GM12878 (cell line): ENCODE measurements at regions not wholly inside any gene's neighbourhood (a gene's known extent, or its start where the extent isn't known, plus 50 kb on each side); places are given as distances from the start of the nearest gene placed in this dataset.

ENCODE experiments used
- CTCF ChIP-seq, 3 experiments: IDR thresholded peaks in 2 of 3; conservative IDR thresholded peaks in 1 of 3; 2 replicates each; pipeline ENCODE4 v1.5.1; 2011; ENCODE audit warnings: low read depth in 3 of 3, low read length in 3 of 3, mild to moderate bottlenecking in 3 of 3, control low read depth in 2 of 3, moderate library complexity in 2 of 3, inconsistent platforms in 1 of 3, mixed read lengths in 1 of 3; ENCODE audit not compliant: control insufficient read depth in 2 of 3, insufficient read depth in 1 of 3; ENCODE audit errors: extremely low read depth in 1 of 3
- FOS ChIP-seq: IDR thresholded peaks from 3 replicates; pipeline ENCODE4 v1.6.1; 2011; ENCODE audit warnings: borderline replicate concordance; ENCODE audit not compliant: insufficient read length; ENCODE audit errors: extremely low read depth
- HCFC1 ChIP-seq: fragments of 150-350 bp; IDR thresholded peaks from 2 replicates; pipeline ENCODE4 v1.6.1; 2014; ENCODE audit warnings: low read length
- POLR2A ChIP-seq: IDR thresholded peaks from 2 replicates; pipeline ENCODE4 v1.6.1; 2011; ENCODE audit warnings: low read depth, mild to moderate bottlenecking, low read length
- POLR2AphosphoS5 ChIP-seq: IDR thresholded peaks from 2 replicates; pipeline ENCODE4 v1.6.1; 2011; ENCODE audit warnings: mild to moderate bottlenecking, low read length, inconsistent platforms
- RAD21 ChIP-seq: IDR thresholded peaks from 2 replicates; pipeline ENCODE4 v1.6.1; 2011; ENCODE audit warnings: mild to moderate bottlenecking, low read depth, low read length, moderate library complexity; ENCODE audit not compliant: insufficient read depth
- RFX5 ChIP-seq: IDR thresholded peaks from 2 replicates; pipeline ENCODE4 v1.6.1; 2011; ENCODE audit warnings: low read depth, low read length, improper control_type of control experiment
- TF ChIP-seq, protein P1 (sequence below): IDR thresholded peaks from 2 replicates; pipeline ENCODE4 v1.6.1; 2012; ENCODE audit warnings: low read depth, low read length, improper control_type of control experiment

GRCh38 chr4:30973993-30974392, 253.8 kb downstream of the PCDH7 start:
- TF ChIP-seq RAD21, result no peak
- no peak for TF ChIP-seq CTCF (IDR thresholded peaks at IDR 0.05 in 2 of 3, conservative IDR thresholded peaks at IDR 0.05 in 1 of 3; ENCODE audit: control insufficient read depth in 2 of 3, extremely low read depth in 1 of 3, insufficient read depth in 1 of 3, low read depth in 3 of 3, low read length in 3 of 3)
- TF ChIP-seq, protein P1, sequence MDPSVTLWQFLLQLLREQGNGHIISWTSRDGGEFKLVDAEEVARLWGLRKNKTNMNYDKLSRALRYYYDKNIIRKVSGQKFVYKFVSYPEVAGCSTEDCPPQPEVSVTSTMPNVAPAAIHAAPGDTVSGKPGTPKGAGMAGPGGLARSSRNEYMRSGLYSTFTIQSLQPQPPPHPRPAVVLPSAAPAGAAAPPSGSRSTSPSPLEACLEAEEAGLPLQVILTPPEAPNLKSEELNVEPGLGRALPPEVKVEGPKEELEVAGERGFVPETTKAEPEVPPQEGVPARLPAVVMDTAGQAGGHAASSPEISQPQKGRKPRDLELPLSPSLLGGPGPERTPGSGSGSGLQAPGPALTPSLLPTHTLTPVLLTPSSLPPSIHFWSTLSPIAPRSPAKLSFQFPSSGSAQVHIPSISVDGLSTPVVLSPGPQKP, result no peak
- TF ChIP-seq POLR2A, result no peak
- no peak for TF ChIP-seq HCFC1
- no peak for TF ChIP-seq POLR2AphosphoS5
- TF ChIP-seq RFX5, result no peak
- no peak for TF ChIP-seq FOS
